IMR-90 (cell line): ENCODE measurements at regions not wholly inside any gene's neighbourhood (a gene's known extent, or its start where the extent isn't known, plus 50 kb on each side); places are given as distances from the start of the nearest gene placed in this dataset.
"Not testable (repeated sequence)": the region's sequence is repeated elsewhere in the genome, so short reads cannot be mapped to it uniquely, and the experiment has no call there.

Source experiments
- ATAC-seq: fragments of 200-7000 bp; cut with Tn5 transposase; 2 replicates; pipeline ENCODE4 v1.9.1; 2020; ENCODE audit warnings: low read depth, mild to moderate bottlenecking, moderate library complexity
- BruUV-seq: library from RNA; stranded (reverse); fragments of 400-500 nt; replicated peaks from 2 replicates; lab custom pipeline; 2021; lab: Mats Ljungman, UMichigan
- CTCF ChIA-PET: fragments of 300-600 bp; formaldehyde crosslinking; extraction: SDS; loops from one replicate; lab custom pipeline; 2021; ENCODE audit warnings: antibody characterized with exemption; lab: Yijun Ruan, JAX
- POLR2A ChIA-PET: fragments of 300-600 bp; sonication (Branson Sonifier 250); formaldehyde crosslinking; loops from one replicate; lab custom pipeline; 2022; ENCODE audit warnings: antibody characterized with exemption; ENCODE audit not compliant: unreplicated experiment; lab: Charles Lee
- DNase-seq: peaks from one replicate; pipeline ENCODE4 v3.0.0; 2013
- H2AFZ ChIP-seq: replicated peaks from 2 replicates; pipeline ENCODE3; 2013; ENCODE audit warnings: low read length, mild to moderate bottlenecking; ENCODE audit not compliant: poor library complexity
- H2AK5ac ChIP-seq: 2 replicates; pipeline ENCODE4 v1.6.1; 2013; ENCODE audit warnings: low read depth, low read length, inconsistent platforms
- H2AK9ac ChIP-seq: replicated peaks from 2 replicates; pipeline ENCODE3; 2013; ENCODE audit warnings: mild to moderate bottlenecking, low read depth, low read length, moderate library complexity; ENCODE audit not compliant: poor library complexity
- H2BK120ac ChIP-seq: 2 replicates; pipeline ENCODE4 v1.6.1; 2013; ENCODE audit warnings: low read depth, low read length, inconsistent platforms
- H2BK15ac ChIP-seq: 3 replicates; pipeline ENCODE4 v1.6.1; 2013; ENCODE audit warnings: low read depth, low read length, inconsistent platforms
- H2BK20ac ChIP-seq: 2 replicates; pipeline ENCODE4 v1.6.1; 2013; ENCODE audit warnings: low read depth, mild to moderate bottlenecking, inconsistent platforms, low read length, moderate library complexity
- H2BK5ac ChIP-seq: 2 replicates; pipeline ENCODE4 v1.6.1; 2013; ENCODE audit warnings: mild to moderate bottlenecking, low read depth, low read length, inconsistent platforms; ENCODE audit not compliant: poor library complexity, severe bottlenecking
- H3K14ac ChIP-seq: replicated peaks from 2 replicates; pipeline ENCODE4 v1.6.1; 2013; ENCODE audit warnings: low read depth, low read length, inconsistent platforms
- H3K18ac ChIP-seq: 2 replicates; pipeline ENCODE4 v1.6.1; 2013; ENCODE audit warnings: low read depth, low read length, control low read depth
- H3K23ac ChIP-seq: 2 replicates; pipeline ENCODE4 v1.6.1; 2013; ENCODE audit warnings: low read depth, low read length, inconsistent platforms
- H3K27ac ChIP-seq: 2 replicates; pipeline ENCODE4 v1.5.1; 2013; ENCODE audit warnings: mild to moderate bottlenecking, control low read depth, low read length; ENCODE audit not compliant: insufficient read depth
- H3K27me3 ChIP-seq: 2 replicates; pipeline ENCODE4 v1.6.1; 2013; ENCODE audit warnings: low read length; ENCODE audit not compliant: control insufficient read depth, insufficient read depth
- H3K36me3 ChIP-seq: 2 replicates; pipeline ENCODE4 v1.6.1; 2013; ENCODE audit warnings: low read length, mixed read lengths; ENCODE audit not compliant: control insufficient read depth, insufficient read depth
- H3K4ac ChIP-seq: 2 replicates; pipeline ENCODE4 v1.6.1; 2013; ENCODE audit warnings: low read depth, low read length, inconsistent platforms
- H3K4me1 ChIP-seq: 2 replicates; pipeline ENCODE4 v1.6.1; 2013; ENCODE audit warnings: low read length, mixed read lengths; ENCODE audit not compliant: control insufficient read depth, insufficient read depth
- H3K4me2 ChIP-seq: 2 replicates; pipeline ENCODE4 v1.6.1; 2013; ENCODE audit warnings: low read depth, mild to moderate bottlenecking, control low read depth, low read length, moderate library complexity
- H3K4me3 ChIP-seq: 2 replicates; pipeline ENCODE4 v1.5.1; 2013; ENCODE audit warnings: low read depth, mild to moderate bottlenecking, control low read depth, low read length, moderate library complexity; ENCODE audit not compliant: insufficient read depth
- H3K56ac ChIP-seq: 2 replicates; pipeline ENCODE4 v1.6.1; 2013; ENCODE audit warnings: low read length, inconsistent platforms; ENCODE audit not compliant: insufficient read depth; ENCODE audit errors: extremely low read depth
- H3K79me1 ChIP-seq, 2 experiments: 2 replicates each; pipeline ENCODE4 v1.6.1; 2013; ENCODE audit warnings: low read length in 2 of 2, inconsistent platforms in 1 of 2, low read depth in 1 of 2
- H3K9ac ChIP-seq: 2 replicates; pipeline ENCODE4 v1.6.1; 2013; ENCODE audit warnings: low read depth, low read length, control low read depth
- H3K9me1 ChIP-seq: 2 replicates; pipeline ENCODE4 v1.6.1; 2013; ENCODE audit warnings: low read length, inconsistent platforms; ENCODE audit not compliant: insufficient read depth
- H3K9me3 ChIP-seq: 2 replicates; pipeline ENCODE4 v1.6.1; 2013; ENCODE audit warnings: low read length; ENCODE audit not compliant: control insufficient read depth, insufficient read depth
- H4K20me1 ChIP-seq: 2 replicates; pipeline ENCODE4 v1.6.1; 2013; ENCODE audit warnings: low read length, inconsistent platforms; ENCODE audit not compliant: insufficient read depth
- H4K5ac ChIP-seq: 2 replicates; pipeline ENCODE4 v1.6.1; 2013; ENCODE audit warnings: mild to moderate bottlenecking, low read depth, low read length, control low read depth
- H4K8ac ChIP-seq, 2 experiments: 2 replicates each; pipeline ENCODE4 v1.6.1; 2013; ENCODE audit warnings: low read depth in 2 of 2, low read length in 2 of 2, control low read depth in 1 of 2, inconsistent platforms in 1 of 2
- H4K91ac ChIP-seq: 2 replicates; pipeline ENCODE4 v1.6.1; 2013; ENCODE audit warnings: low read depth, low read length, inconsistent platforms; ENCODE audit not compliant: insufficient read depth
- WGBS, 2 experiments: methylation state at CpG; one replicate each; pipeline versions ENCODE4 v1.1.5 to v1.1.7; 2013; ENCODE audit warnings: missing lambda C conversion rate in 2 of 2; ENCODE audit not compliant: insufficient read length in 1 of 2; ENCODE audit errors: extremely low coverage in 2 of 2; 5-methylcytosine and 5-hydroxymethylcytosine counted together
- dilution Hi-C: fragments of 300-500 bp; cut with HindIII; formaldehyde crosslinking; loops from one replicate; pipeline ENCODE4 v1.14.3; 2018; ENCODE audit warnings: low sequenced_read_pairs; ENCODE audit not compliant: unreplicated experiment
- in situ Hi-C: fragments of 300-500 bp; cut with MboI; formaldehyde crosslinking; loops from 3 replicates; pipeline ENCODE4 v1.14.3; 2019; ENCODE audit warnings: low sequenced_read_pairs, inconsistent platforms, mixed read lengths
- intact Hi-C: fragments of 100-400 bp; cut with micrococcal nuclease; formaldehyde crosslinking; loops from 2 replicates; pipeline ENCODE4 v1.10.0; 2022

DNA sequence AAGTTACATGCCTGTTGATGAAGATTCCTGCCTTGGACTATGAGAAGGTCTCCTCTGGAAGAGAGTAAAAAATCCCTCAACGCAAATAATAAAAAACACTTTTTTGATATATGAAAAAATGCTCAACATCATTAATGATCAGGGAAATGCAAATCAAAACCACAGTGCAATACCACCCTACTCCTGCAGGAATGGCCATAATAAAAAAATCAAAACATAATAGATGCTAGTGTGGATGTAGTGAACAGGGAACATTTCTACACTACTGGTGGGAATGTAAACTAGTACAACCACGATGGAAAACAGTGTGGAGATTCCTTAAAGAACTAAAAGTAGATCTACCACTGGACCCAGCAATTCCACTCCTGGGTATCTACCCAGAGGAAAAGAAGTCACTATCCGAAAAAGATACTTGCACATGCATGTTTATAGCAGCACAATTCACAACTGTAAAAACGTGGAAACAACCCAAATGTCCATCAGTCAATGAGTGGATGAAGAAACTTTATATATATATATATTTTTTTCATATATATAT, 352.1 kb downstream of the SOX9 start:
- POLR2A ChIA-PET, H2AK9ac ChIP-seq, H3K4ac ChIP-seq, H2AFZ ChIP-seq, H3K36me3 ChIP-seq, H3K27ac ChIP-seq, H3K27me3 ChIP-seq, H4K91ac ChIP-seq, H4K5ac ChIP-seq, H4K8ac ChIP-seq, H4K20me1 ChIP-seq, H2BK15ac ChIP-seq, H2BK20ac ChIP-seq, H3K9me1 ChIP-seq, H2BK5ac ChIP-seq, dilution Hi-C loops, CTCF ChIA-PET, DNase-seq, H3K4me3 ChIP-seq, H2AK5ac ChIP-seq, ATAC-seq, H3K56ac ChIP-seq, H3K9ac ChIP-seq, intact Hi-C loops, H3K4me2 ChIP-seq, in situ Hi-C loops, BruUV-seq, H3K9me3 ChIP-seq, H3K23ac ChIP-seq, H3K18ac ChIP-seq, H3K4me1 ChIP-seq, H2BK120ac ChIP-seq: not testable (repeated sequence)
- Histone ChIP-seq H3K79me1 (peaks cover 17 to 43% of the 10 kb centered on the region in 2 experiments), H3K14ac (0 out of 2 replicates have a peak overlapping the region, but pooled peaks have one; percentile 21)
- no CpG with 5 or more reads among the region's 4 CpGs for WGBS, 2 experiments
